ENCODE measurements at regions not wholly inside any gene's neighbourhood (a gene's known extent, or its start where the extent isn't known, plus 50 kb on each side); places are given as distances from the start of the nearest gene placed in this dataset.

DNA sequence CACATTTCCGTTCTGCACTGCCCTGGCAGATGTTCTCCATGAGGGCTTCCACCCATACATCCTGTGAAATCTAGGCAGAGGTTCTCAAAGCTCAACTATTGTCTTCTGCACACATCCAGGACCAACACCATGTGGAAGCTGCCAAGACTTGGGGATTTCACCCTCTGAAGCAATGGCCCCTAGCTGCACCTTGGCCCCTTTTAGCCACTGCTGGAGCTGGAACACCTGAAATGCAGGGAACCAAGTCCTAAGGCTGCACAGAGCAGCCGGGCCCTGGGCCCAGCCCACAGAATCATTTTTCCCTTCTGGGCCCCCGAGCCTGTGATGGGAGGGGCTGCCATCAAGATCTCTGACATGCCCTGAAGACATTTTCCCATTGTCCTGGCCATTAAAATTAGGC lies 228.7 kb downstream of the ANXA1 start:
- Histone ChIP-seq H3K27ac (no peak overlapping the region), H3K4me3 (no peak overlapping the region), H3K4me1 (no peaks in the 10 kb centered on the region), H3K27me3 (no peaks in the 10 kb centered on the region), H3K9me3 (no peaks in the 10 kb centered on the region), H3K36me3 (no peaks in the 10 kb centered on the region)
- intact Hi-C loops (cut with DNase I) = no loop called here
- FAIRE-seq = no peak
- TF ChIP-seq, protein P1, sequence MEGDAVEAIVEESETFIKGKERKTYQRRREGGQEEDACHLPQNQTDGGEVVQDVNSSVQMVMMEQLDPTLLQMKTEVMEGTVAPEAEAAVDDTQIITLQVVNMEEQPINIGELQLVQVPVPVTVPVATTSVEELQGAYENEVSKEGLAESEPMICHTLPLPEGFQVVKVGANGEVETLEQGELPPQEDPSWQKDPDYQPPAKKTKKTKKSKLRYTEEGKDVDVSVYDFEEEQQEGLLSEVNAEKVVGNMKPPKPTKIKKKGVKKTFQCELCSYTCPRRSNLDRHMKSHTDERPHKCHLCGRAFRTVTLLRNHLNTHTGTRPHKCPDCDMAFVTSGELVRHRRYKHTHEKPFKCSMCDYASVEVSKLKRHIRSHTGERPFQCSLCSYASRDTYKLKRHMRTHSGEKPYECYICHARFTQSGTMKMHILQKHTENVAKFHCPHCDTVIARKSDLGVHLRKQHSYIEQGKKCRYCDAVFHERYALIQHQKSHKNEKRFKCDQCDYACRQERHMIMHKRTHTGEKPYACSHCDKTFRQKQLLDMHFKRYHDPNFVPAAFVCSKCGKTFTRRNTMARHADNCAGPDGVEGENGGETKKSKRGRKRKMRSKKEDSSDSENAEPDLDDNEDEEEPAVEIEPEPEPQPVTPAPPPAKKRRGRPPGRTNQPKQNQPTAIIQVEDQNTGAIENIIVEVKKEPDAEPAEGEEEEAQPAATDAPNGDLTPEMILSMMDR (IDR thresholded peaks at IDR 0.05) = no peak
- DNase-seq = peak in 1 of 6 donors; percentile 15
- ATAC-seq = no peak
- 37 to 55% methylated on average over 3 of the region's 3 CpGs for WGBS, 2 donors

DNA sequence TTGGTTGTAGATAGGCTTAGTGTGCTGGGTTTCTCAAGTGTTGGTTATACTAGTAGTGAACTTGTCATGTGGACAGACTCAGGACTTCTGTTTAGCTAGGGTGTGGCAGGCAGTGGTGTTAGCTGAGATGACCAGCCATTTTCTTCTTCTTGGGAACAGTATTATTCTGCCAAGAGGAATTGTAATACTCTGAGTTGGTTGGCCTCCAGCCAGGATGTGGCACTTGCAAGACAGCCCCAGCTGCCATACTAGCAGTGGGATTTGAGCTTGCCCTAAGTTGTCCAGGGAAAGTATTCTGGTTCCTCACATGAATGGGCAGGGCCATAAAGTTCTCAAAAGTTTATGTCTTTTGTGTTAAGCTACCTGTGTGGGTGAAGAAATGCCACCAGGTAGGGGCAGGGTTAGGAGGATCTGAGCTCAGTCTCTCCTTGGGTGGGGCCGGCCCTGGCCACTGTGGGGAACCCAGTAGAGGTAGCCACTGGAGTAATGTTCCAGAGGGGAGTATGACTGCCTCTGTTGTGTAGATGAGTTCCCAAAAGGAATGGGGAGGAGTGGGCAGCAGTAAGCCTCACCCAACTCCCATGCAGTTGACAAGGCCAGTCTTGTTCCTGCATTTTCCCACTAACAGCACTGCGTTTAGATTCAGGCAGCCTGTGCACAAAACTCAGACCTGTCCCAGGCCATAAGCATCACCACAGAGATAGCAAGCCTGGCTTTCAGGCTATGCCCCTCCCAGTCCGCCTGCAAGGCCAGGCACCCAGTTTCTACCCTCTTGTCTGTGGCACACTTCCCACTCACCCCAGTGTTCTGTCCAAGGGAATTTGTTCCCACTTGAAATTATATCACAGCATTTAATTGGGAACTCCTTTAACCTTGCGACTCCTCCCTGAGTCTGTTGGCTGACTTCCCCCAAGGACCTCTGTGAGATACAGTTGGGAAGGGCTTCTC lies 250.7 kb downstream of the ANXA1 start:
- no peak for DNase-seq
- no peak for FAIRE-seq
- Histone ChIP-seq H3K27me3 (no peaks in the 10 kb centered on the region), H3K27ac (no peak overlapping the region), H3K36me3 (no peaks in the 10 kb centered on the region), H3K4me3 (no peak overlapping the region), H3K4me1 (no peaks in the 10 kb centered on the region), H3K9me3 (no peaks in the 10 kb centered on the region)
- TF ChIP-seq, protein P1 (IDR thresholded peaks at IDR 0.05) = no peak
- no peak for ATAC-seq
- intact Hi-C loops (cut with DNase I) = no loop called here
- WGBS, 2 donors = 63 to 81% methylated on average over 4 of the region's 4 CpGs

DNA sequence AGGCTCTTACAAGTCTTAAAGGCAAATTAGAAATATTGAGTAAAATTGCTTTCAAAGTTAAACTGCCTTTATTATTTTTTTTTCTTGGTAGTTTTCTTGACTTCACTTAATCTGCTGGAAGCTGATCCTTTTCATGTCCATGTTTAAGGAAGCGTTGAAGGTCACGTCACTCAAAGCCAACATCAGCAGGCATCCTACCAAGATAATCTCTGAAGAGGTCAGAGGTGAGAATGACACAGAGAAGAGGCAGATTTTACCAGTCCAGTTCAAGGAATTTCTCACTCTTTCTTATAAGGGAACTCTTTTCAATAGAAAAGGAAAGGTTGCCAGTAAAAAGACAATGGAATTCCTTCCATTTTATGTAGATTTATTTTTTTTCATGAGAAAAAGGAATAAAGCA lies 259.8 kb downstream of the ANXA1 start:
- ATAC-seq = no peak
- H3K4me1 ChIP-seq = no peaks in the 10 kb centered on the region
- no peak for FAIRE-seq
- no peaks in the 10 kb centered on the region for H3K9me3 ChIP-seq
- 13 to 14% methylated on average over 2 of the region's 2 CpGs for WGBS, 2 donors
- no peak for DNase-seq
- H3K36me3 ChIP-seq = no peaks in the 10 kb centered on the region
- no peaks in the 10 kb centered on the region for H3K27me3 ChIP-seq
- no peak overlapping the region for H3K4me3 ChIP-seq
- intact Hi-C loops (cut with DNase I) = no loop called here
- no peak overlapping the region for H3K27ac ChIP-seq
- TF ChIP-seq, protein P1 (IDR thresholded peaks at IDR 0.05) = no peak

- Histone ChIP-seq H3K4me3 (no peak overlapping the region), H3K9me3 (no peaks in the 10 kb centered on the region), H3K4me1 (no peaks in the 10 kb centered on the region), H3K27ac (no peak overlapping the region), H3K36me3 (no peaks in the 10 kb centered on the region), H3K27me3 (no peaks in the 10 kb centered on the region)
- TF ChIP-seq, protein P1 (IDR thresholded peaks at IDR 0.05) = no peak
- FAIRE-seq = no peak
- intact Hi-C loops (cut with DNase I) = no loop called here
- no peak for ATAC-seq
- DNase-seq = no peak
Measured at GRCh38 chr9:73412874-73413273, 261.2 kb downstream of the ANXA1 start.

GRCh38 chr9:73423891-73424290 lies 272.2 kb downstream of the ANXA1 start:
- no peaks in the 10 kb centered on the region for H3K4me1 ChIP-seq
- DNase-seq (no peak), FAIRE-seq (no peak), ATAC-seq (no peak)
- TF ChIP-seq, protein P1 (IDR thresholded peaks at IDR 0.05) = no peak
- no peak overlapping the region for H3K4me3 ChIP-seq
- 33 to 47% methylated on average over 1 of the region's 1 CpG for WGBS, 2 donors
- H3K9me3 ChIP-seq = no peaks in the 10 kb centered on the region
- no peaks in the 10 kb centered on the region for H3K27me3 ChIP-seq
- H3K27ac ChIP-seq = no peak overlapping the region
- intact Hi-C loops (cut with DNase I) = no loop called here
- H3K36me3 ChIP-seq = no peaks in the 10 kb centered on the region
